GM12874 (cell line): ENCODE measurements at regions not wholly inside any gene's neighbourhood (a gene's known extent, or its start where the extent isn't known, plus 50 kb on each side); places are given as distances from the start of the nearest gene placed in this dataset.

Experiments
- TF ChIP-seq, protein P1 (sequence below): IDR thresholded peaks from 2 replicates; pipeline ENCODE4 v1.5.1; 2011; ENCODE audit warnings: low read depth, mild to moderate bottlenecking, control low read depth, low read length, moderate library complexity; ENCODE audit not compliant: insufficient read depth

DNA sequence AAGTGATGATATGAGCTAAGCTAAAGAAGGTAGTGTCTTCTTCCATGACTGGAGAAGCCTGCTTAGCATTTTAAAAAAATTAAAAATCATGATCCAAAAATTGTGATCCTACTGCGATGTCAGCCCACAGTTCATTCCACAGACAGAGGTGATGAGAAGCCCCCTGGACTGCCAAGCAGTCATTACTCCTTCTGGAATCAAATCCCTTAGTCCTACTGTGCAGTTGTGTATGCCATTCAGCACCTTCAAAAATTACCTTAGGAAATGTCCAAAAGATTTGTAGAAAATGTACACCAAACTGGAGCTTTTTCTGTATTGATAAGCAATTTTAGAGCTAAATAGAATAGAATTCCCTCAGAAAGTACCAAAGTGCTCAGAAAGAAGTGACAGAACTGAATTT lies 283.5 kb upstream of the NFE2L3 start:
- TF ChIP-seq, protein P1, sequence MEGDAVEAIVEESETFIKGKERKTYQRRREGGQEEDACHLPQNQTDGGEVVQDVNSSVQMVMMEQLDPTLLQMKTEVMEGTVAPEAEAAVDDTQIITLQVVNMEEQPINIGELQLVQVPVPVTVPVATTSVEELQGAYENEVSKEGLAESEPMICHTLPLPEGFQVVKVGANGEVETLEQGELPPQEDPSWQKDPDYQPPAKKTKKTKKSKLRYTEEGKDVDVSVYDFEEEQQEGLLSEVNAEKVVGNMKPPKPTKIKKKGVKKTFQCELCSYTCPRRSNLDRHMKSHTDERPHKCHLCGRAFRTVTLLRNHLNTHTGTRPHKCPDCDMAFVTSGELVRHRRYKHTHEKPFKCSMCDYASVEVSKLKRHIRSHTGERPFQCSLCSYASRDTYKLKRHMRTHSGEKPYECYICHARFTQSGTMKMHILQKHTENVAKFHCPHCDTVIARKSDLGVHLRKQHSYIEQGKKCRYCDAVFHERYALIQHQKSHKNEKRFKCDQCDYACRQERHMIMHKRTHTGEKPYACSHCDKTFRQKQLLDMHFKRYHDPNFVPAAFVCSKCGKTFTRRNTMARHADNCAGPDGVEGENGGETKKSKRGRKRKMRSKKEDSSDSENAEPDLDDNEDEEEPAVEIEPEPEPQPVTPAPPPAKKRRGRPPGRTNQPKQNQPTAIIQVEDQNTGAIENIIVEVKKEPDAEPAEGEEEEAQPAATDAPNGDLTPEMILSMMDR = no peak

DNA sequence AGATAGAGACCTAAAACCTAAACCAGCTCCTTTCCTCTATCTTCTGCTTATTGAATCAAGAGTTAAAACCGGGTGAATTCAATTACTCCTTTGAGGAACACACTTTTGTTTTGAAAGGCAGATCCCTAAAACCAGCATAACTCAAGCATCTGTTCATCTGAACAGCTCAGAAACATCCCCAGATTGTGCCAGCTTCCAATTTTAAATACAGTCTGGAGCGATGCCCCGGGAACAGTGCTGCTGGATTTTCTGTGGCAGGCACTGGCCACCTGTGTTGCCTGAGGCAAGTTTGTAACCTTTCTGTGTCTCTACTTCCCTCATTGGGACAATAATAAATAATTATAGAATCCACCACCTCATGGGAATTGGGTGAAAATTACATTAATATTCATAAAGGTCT lies 281.4 kb upstream of the NFE2L3 start:
- TF ChIP-seq, protein P1 = no peak

DNA sequence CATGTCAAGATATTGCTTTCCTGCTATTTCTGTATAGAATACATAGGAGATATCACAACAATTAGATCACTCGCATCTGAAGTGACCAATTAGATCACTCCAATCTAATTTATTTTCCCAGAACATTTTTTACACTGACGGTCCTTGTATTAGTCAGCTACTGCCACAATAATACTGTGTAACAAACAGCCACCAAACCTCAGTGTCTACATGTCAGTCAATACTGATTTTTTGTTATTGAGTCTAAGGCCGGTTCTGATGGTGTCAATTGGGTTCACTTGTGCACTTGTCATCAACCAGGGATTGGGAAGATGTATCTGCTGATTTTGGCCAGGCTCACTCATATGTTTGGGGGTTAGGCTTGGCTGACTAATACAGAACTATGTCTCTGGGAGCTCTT lies 275.9 kb upstream of the NFE2L3 start:
- TF ChIP-seq, protein P1 = no peak

DNA sequence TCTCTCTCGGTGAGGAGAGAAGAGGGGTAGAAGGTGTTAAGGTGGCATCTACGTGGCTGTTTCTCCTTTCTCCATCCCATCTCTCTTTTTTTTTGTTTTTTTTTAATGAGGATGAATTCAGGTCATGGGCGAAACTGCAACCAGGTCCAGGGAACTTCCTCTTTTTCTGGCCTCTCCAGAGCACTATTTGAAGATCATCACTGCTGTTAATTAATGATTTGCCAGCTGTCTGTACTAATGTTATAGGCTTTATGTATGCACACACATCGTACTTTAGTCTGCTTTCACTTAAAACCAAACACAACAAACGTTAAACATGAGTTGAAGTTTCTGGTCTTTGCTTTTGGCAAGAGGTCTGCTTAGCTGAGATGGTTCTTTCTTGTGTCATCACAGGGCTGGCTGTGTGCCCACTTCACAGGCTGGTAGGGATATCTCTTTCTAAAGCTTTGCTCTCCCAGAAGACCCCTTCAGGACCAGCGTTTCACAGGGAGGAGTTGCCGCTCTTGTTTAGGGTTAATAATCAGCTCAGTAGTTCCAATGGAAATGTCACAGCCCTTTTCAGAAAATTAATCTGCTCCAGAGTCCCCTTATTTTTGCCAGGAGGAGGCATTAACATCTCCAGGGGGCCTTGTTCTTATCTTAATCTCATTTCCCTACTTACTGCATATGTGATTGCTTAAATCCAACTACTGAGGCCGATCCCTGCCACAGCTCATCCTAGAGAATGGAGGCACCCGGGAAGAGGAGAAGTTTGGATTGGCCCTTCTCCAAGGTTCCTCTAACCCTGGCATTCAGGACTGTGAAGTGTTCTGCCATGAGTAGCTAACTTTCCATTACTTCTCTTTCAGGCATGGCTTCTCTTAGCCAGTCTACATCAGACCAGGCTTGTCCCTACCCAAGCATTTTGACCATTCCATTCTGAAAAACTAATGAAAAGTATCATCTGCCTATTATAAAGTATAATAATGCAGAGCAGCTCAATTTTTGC lies 273.9 kb upstream of the NFE2L3 start:
- TF ChIP-seq, protein P1 = no peak

DNA sequence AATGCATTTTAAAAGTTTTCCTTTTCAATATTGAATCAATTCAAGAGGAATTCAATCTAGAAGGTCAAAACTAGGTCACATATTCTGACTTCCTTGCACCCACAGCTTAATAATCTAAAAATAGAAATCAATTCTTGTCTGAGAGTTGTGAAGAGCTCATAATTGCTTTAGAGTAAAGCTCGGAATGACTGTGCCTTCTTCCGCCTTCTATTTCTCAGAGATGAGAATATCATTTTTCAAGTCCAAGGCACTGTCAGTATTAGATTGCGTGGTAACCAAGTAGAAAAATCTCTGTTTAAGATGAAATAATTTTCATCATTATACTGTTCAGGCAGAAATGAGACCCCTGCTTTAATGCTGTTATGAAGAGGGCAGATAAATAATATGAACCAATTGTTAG lies 272.2 kb upstream of the NFE2L3 start:
- TF ChIP-seq, protein P1 = no peak

DNA sequence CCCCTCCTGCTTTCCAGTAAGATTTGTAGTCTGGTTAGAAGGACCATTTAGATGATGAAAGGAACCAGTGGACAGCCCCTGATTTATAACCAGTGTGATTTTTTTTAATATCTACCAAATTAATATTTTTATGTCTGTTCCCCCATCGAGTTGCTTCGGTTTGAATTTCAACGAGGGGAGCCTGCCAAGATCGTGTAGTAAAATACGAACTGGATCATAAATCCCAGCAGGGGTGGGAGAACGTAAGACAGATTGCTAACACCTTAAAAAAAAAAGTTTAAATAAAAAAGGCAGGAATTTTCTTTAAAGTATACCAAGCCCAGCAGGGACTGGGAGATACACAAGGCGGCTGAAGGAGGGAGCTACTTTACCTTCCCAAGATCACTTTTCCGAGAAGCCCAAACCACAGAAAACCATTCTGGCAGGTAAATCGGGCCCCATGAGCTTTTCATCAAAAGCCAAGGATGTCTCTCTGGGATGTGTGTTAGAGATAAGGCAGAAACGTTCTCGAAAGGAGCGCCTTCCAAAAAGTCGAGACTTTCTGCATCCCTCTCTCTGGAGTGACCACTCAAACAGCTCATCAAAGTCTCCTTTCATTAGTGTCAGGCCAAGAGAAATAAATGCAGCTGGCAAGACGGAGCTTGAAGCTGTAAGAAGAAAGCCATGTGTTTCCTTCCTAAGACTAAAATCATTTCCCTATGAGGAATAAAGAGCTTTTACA lies 270.5 kb upstream of the NFE2L3 start:
- TF ChIP-seq, protein P1 = no peak

DNA sequence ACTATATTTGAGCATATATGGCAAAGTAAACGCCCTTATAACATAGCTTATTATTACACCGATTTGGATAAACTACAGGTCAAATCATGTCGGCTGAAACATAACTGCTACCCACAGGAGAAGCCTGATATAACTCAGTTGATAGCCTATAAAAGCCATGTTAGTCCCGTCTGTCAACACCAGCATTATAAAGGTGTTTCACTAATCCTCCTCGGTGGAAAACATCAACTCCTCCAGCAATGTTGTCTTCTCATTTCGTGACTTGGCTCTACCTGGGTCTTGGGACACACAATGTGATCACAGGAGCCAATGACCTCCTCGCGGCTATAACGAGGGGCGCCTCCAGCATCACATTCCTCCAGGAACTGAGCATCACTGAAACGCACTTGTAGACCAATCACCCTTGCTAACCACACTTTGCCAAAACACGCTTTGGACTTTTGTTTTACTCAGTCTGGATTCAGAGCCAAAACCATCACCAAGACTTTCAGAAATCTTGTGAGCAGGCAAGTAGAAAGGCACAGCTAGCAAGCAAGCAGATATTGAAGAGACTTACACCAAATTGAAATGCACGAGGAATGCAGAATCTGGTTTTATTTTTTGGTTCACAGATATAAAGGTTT lies 269.7 kb upstream of the NFE2L3 start:
- TF ChIP-seq, protein P1 = no peak
